A673 (cell line): ENCODE measurements at regions not wholly inside any gene's neighbourhood (a gene's known extent, or its start where the extent isn't known, plus 50 kb on each side); places are given as distances from the start of the nearest gene placed in this dataset.
"Not testable (repeated sequence)": the region's sequence is repeated elsewhere in the genome, so short reads cannot be mapped to it uniquely, and the experiment has no call there.

ENCODE experiments used
- BruUV-seq: library from RNA; stranded (reverse); fragments of 400-500 nt; replicated peaks from 2 replicates; lab custom pipeline; 2021; lab: Mats Ljungman, UMichigan
- CTCF ChIA-PET: fragments of 300-600 bp; sonication (Branson Sonifier 250); formaldehyde crosslinking; loops from one replicate; lab custom pipeline; 2022; ENCODE audit warnings: antibody characterized with exemption; lab: Charles Lee
- POLR2A ChIA-PET: fragments of 300-600 bp; sonication (Branson Sonifier 250); formaldehyde crosslinking; loops from one replicate; lab custom pipeline; 2022; ENCODE audit warnings: antibody characterized with exemption; ENCODE audit not compliant: low non-redundant PET; lab: Charles Lee
- DNase-seq: peaks from one replicate; pipeline ENCODE4 v3.0.0-alpha.2; 2015; ENCODE audit warnings: low spot score
- H3K27ac ChIP-seq: fragments of 200-600 bp; sonication (generic); 2 replicates; pipeline ENCODE4 v1.5.1; 2016; ENCODE audit warnings: mixed run types, low read depth, mild to moderate bottlenecking, mixed read lengths, antibody characterized with exemption, low read length; ENCODE audit not compliant: poor library complexity, severe bottlenecking
- H3K27me3 ChIP-seq: fragments of 200-600 bp; sonication (generic); replicated peaks from 2 replicates; pipeline ENCODE4 v1.6.1; 2017; ENCODE audit warnings: mixed run types, low read depth, mild to moderate bottlenecking, mixed read lengths, antibody characterized with exemption, low read length; ENCODE audit not compliant: insufficient read depth, poor library complexity
- H3K36me3 ChIP-seq: fragments of 200-600 bp; sonication (generic); 2 replicates; pipeline ENCODE4 v1.6.1; 2016; ENCODE audit warnings: mixed run types, mild to moderate bottlenecking, mixed read lengths, antibody characterized with exemption, low read length; ENCODE audit not compliant: insufficient read depth, poor library complexity, severe bottlenecking
- H3K4me1 ChIP-seq: fragments of 200-600 bp; sonication (generic); 2 replicates; pipeline ENCODE4 v1.6.1; 2017; ENCODE audit warnings: mixed run types, mild to moderate bottlenecking, mixed read lengths, antibody characterized with exemption, low read length; ENCODE audit not compliant: insufficient read depth, poor library complexity, severe bottlenecking
- H3K4me3 ChIP-seq: fragments of 200-600 bp; sonication (generic); 2 replicates; pipeline ENCODE4 v1.5.1; 2016; ENCODE audit warnings: low read depth, mixed run types, mild to moderate bottlenecking, mixed read lengths, low read length; ENCODE audit not compliant: poor library complexity, severe bottlenecking
- H3K9me3 ChIP-seq: fragments of 200-600 bp; sonication (generic); 2 replicates; pipeline ENCODE4 v1.6.1; 2016; ENCODE audit warnings: mixed run types, low read depth, mild to moderate bottlenecking, mixed read lengths, antibody characterized with exemption, low read length; ENCODE audit not compliant: poor library complexity, severe bottlenecking
- CTCF ChIP-seq: fragments of 300-800, 200-600 bp; sonication (generic); conservative IDR thresholded peaks from 2 replicates; pipeline ENCODE4 v1.5.1; 2017; ENCODE audit warnings: low read depth, mild to moderate bottlenecking, antibody characterized with exemption, low read length, moderate library complexity, mixed read lengths
- EZH2 ChIP-seq: fragments of 200-600 bp; sonication (generic); IDR thresholded peaks from 2 replicates; pipeline ENCODE4 v1.6.1; 2017; ENCODE audit warnings: borderline replicate concordance, low read depth, mild to moderate bottlenecking, mixed read lengths, antibody characterized with exemption, low read length; ENCODE audit not compliant: poor library complexity, severe bottlenecking
- intact Hi-C: fragments of 100-400 bp; cut with micrococcal nuclease; formaldehyde crosslinking; loops from one replicate; pipeline ENCODE4 v1.10.0; 2022; ENCODE audit not compliant: unreplicated experiment

DNA sequence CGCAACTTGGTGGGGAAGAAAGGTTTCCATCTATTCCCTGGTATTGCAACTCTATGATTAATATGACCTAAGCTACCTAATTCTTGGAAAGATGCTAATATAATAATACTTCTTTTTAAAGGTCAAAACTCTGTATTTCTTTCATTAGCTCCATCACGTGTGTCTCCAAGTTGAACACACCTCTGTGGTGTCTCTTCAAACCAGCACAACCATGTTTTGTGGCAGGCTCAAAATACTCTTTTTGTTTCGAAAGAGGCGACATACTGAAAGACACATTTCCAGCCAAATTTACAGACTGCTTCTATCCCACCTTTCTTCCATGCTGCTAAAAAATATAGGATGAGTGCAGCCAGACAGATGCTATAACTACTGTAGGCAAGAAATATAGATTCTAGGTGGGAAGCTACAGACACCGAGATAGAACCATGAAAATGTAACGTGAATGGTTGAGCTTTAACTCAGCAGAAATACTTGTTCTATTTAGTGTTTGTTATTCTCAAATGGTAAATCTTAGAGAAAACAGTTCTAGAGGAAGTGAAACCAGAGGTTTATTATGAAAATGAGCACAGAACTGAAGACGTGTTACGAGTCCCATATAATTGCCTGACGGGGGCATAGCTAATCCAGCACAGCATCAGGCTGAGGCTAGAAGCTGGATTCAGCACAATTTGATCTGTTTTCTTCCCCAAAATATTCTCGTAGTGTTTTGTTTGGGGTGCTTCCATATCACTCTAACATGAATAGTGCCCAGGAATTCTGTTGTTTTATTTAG lies 991.5 kb upstream of the FANCL start:
- Histone ChIP-seq H3K4me1 (no peaks in the 10 kb centered on the region), H3K36me3 (no peaks in the 10 kb centered on the region), H3K9me3 (no peaks in the 10 kb centered on the region), H3K4me3 (no peak overlapping the region), H3K27ac (no peak overlapping the region), H3K27me3 (no peaks in the 10 kb centered on the region)
- no TSS peak for BruUV-seq
- CTCF ChIA-PET = interaction anchor here (0.5 kb wide), 1 partner anchor 10 kb away, joined by 5 read pairs; no protein-coding TSS in a partner anchor
- POLR2A ChIA-PET = no interaction called here
- intact Hi-C loops = no loop called here
- no peak for TF ChIP-seq EZH2
- no peak for TF ChIP-seq CTCF
- no peak for DNase-seq

GRCh38 chr2:59226362-59226761 lies 985.2 kb upstream of the FANCL start:
- H3K4me1 ChIP-seq, H3K27ac ChIP-seq, CTCF ChIA-PET, intact Hi-C loops, H3K27me3 ChIP-seq, BruUV-seq, H3K9me3 ChIP-seq, H3K36me3 ChIP-seq, H3K4me3 ChIP-seq, POLR2A ChIA-PET, DNase-seq: not testable (repeated sequence)

DNA sequence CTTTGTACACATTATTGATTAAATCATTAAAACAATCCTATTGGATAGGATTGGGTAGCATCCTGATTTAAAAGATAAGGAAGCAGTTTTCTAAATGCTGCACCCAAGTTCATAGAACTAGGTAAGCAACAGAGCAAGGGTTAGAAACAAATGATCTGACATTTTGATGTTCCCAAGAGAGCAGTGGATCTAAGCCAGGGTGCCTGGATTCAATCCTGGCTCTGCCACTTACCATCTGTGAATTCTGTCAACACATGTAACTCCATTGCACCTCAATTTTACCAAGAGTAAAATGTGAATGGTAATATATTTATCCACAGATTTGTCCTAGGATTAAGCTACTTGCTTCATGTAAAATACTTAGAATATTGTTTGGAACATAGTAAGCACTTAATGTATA lies 982.6 kb upstream of the FANCL start:
- CTCF ChIA-PET = no interaction called here
- Histone ChIP-seq H3K27me3 (no peaks in the 10 kb centered on the region), H3K9me3 (no peaks in the 10 kb centered on the region), H3K4me3 (no peak overlapping the region), H3K36me3 (no peaks in the 10 kb centered on the region), H3K4me1 (no peaks in the 10 kb centered on the region), H3K27ac (no peak overlapping the region)
- BruUV-seq = no TSS peak
- POLR2A ChIA-PET = no interaction called here
- no peak for DNase-seq
- intact Hi-C loops = no loop called here
- TF ChIP-seq EZH2 (no peak), CTCF (no peak)

GRCh38 chr2:59217360-59217759 lies 976.2 kb upstream of the FANCL start:
- intact Hi-C loops = no loop called here
- POLR2A ChIA-PET = no interaction called here

More at GRCh38 chr2:59217360-59217759, 976.2 kb upstream of the FANCL start:
- no peak for DNase-seq
- Histone ChIP-seq H3K4me3 (no peak overlapping the region), H3K27ac (no peak overlapping the region), H3K9me3 (no peaks in the 10 kb centered on the region), H3K36me3 (no peaks in the 10 kb centered on the region), H3K27me3 (no peaks in the 10 kb centered on the region), H3K4me1 (no peaks in the 10 kb centered on the region)
- no peak for TF ChIP-seq EZH2
- no peak for TF ChIP-seq CTCF
- CTCF ChIA-PET = no interaction called here
- BruUV-seq = no TSS peak
